Osteocyte (in vitro differentiated cells): ENCODE measurements at regions not wholly inside any gene's neighbourhood (a gene's known extent, or its start where the extent isn't known, plus 50 kb on each side); places are given as distances from the start of the nearest gene placed in this dataset.
A peak's percentile ranks its signal among the peaks of the same experiment; 100 is the strongest.

Experiments used
- DNase-seq: peaks from one replicate; pipeline ENCODE4 v3.0.0; 2021; ENCODE audit warnings: mixed read lengths; ENCODE audit not compliant: unreplicated experiment; ENCODE audit errors: extremely low spot score
- H3K27ac Mint-ChIP-seq: one replicate; pipeline ENCODE4 v1.8.0; 2021; ENCODE audit warnings: mild to moderate bottlenecking, mixed read lengths; ENCODE audit not compliant: unreplicated experiment
- H3K27me3 Mint-ChIP-seq: one replicate; pipeline ENCODE4 v1.8.0; 2021; ENCODE audit warnings: mixed read lengths; ENCODE audit not compliant: unreplicated experiment
- H3K36me3 Mint-ChIP-seq: one replicate; pipeline ENCODE4 v1.8.0; 2021; ENCODE audit warnings: mixed read lengths; ENCODE audit not compliant: unreplicated experiment
- H3K4me1 Mint-ChIP-seq: one replicate; pipeline ENCODE4 v1.8.0; 2021; ENCODE audit warnings: mixed read lengths; ENCODE audit not compliant: unreplicated experiment
- H3K4me3 Mint-ChIP-seq: one replicate; pipeline ENCODE4 v1.8.0; 2021; ENCODE audit warnings: mild to moderate bottlenecking, moderate library complexity, mixed read lengths; ENCODE audit not compliant: unreplicated experiment
- H3K9me3 Mint-ChIP-seq: one replicate; pipeline ENCODE4 v1.8.0; 2021; ENCODE audit warnings: mixed read lengths; ENCODE audit not compliant: unreplicated experiment
- TF ChIP-seq, protein P1 (sequence below): fragments of 200-600 bp; sonication (generic); IDR thresholded peaks from 2 replicates; pipeline ENCODE4 v1.5.0; 2021; ENCODE audit warnings: antibody characterized with exemption, mild to moderate bottlenecking, moderate library complexity

- no peak overlapping the region for H3K4me3 Mint-ChIP-seq
- peaks cover 8% of the 10 kb centered on the region for H3K9me3 Mint-ChIP-seq
- no peak for DNase-seq
- H3K27ac Mint-ChIP-seq: peak overlapping the region; percentile 72
- H3K4me1 Mint-ChIP-seq: peaks cover 70% of the 10 kb centered on the region
- TF ChIP-seq, protein P1, sequence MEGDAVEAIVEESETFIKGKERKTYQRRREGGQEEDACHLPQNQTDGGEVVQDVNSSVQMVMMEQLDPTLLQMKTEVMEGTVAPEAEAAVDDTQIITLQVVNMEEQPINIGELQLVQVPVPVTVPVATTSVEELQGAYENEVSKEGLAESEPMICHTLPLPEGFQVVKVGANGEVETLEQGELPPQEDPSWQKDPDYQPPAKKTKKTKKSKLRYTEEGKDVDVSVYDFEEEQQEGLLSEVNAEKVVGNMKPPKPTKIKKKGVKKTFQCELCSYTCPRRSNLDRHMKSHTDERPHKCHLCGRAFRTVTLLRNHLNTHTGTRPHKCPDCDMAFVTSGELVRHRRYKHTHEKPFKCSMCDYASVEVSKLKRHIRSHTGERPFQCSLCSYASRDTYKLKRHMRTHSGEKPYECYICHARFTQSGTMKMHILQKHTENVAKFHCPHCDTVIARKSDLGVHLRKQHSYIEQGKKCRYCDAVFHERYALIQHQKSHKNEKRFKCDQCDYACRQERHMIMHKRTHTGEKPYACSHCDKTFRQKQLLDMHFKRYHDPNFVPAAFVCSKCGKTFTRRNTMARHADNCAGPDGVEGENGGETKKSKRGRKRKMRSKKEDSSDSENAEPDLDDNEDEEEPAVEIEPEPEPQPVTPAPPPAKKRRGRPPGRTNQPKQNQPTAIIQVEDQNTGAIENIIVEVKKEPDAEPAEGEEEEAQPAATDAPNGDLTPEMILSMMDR: no peak
- no peaks in the 10 kb centered on the region for H3K27me3 Mint-ChIP-seq
- no peaks in the 10 kb centered on the region for H3K36me3 Mint-ChIP-seq
Observed at GRCh38 chr12:116393255-116393654, 115.8 kb upstream of the MED13L start.

DNA sequence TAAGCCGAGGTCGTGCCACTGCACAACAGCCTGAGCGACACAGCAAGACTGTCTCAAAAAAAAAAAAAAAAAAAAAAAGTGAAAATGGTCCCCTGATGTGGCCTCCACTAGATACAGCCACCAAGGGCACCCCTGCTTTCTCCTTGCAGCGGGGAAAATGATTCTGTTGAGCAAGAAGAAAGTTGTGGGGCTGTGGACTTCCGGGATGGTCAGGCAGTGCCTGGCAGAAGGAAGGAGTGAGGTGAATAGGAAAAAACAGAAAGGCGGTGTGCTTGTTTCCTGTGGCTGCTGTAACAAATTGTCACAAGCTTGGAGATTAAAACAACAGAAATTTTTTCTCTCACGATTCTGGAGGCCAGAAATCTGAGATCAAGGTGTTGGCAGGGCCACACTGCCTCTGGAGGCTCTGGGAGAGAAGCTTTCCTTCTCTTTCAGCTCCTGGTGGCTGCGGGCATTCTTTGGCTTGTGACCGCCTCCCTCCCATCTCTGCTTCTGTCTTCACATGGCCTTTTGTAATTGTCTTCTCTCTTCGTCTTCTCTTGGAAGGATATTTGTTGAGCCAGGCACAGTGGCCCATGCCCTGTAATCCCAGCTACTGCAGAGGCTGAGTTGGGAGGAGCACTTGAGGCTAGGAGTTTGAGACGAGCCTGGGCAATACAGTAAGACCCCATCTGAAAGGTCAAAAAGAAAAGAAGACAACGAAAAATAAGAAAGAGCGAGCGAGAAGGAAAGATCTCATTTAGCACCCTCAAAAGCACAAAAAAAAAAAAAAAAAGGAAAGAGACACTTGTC, 116.6 kb upstream of the MED13L start:
- Mint-ChIP-seq H3K4me3 (no peak overlapping the region), H3K9me3 (peaks cover 16% of the 10 kb centered on the region), H3K27ac (no peak overlapping the region), H3K27me3 (no peaks in the 10 kb centered on the region), H3K36me3 (peaks cover 3% of the 10 kb centered on the region), H3K4me1 (peaks cover 62% of the 10 kb centered on the region)
- no peak for DNase-seq
- TF ChIP-seq, protein P1: no peak

DNA sequence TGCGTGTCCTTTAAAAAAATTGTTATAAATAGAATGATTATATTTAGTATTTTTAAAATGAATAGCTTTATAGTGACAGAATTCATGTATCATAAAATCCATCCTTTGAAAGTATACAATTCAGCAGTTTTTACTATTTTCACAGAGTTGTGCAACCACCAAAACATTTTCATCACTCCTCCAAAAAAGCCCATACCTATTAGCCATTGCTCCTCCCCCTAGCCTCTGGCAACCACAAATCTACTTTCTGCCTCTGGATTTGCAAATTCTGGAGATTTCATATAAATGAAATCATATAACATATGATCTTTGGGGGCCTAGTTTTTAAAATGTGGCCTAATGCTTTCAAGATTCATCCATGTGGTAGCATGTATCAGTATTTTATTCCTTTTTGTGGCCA, 117.9 kb upstream of the MED13L start:
- H3K4me1 Mint-ChIP-seq: peaks cover 49% of the 10 kb centered on the region
- peaks cover 4% of the 10 kb centered on the region for H3K36me3 Mint-ChIP-seq
- H3K4me3 Mint-ChIP-seq: no peak overlapping the region
- peak overlapping the region; percentile 57 for H3K27ac Mint-ChIP-seq
- no peaks in the 10 kb centered on the region for H3K27me3 Mint-ChIP-seq
- H3K9me3 Mint-ChIP-seq: peaks cover 17% of the 10 kb centered on the region
- TF ChIP-seq, protein P1: no peak
- no peak for DNase-seq

GRCh38 chr12:116397148-116397547, 119.7 kb upstream of the MED13L start:
- Mint-ChIP-seq H3K9me3 (peaks cover 17% of the 10 kb centered on the region), H3K36me3 (peaks cover 4% of the 10 kb centered on the region), H3K4me3 (no peak overlapping the region), H3K27me3 (no peaks in the 10 kb centered on the region), H3K27ac (peak overlapping the region; percentile 56), H3K4me1 (peaks cover 31% of the 10 kb centered on the region)
- DNase-seq: no peak
- TF ChIP-seq, protein P1: no peak

GRCh38 chr12:116398193-116398592, 120.7 kb upstream of the MED13L start:
- H3K27me3 Mint-ChIP-seq: no peaks in the 10 kb centered on the region
- TF ChIP-seq, protein P1: no peak
- H3K27ac Mint-ChIP-seq: no peak overlapping the region
- peaks cover 4% of the 10 kb centered on the region for H3K36me3 Mint-ChIP-seq
- no peak overlapping the region for H3K4me3 Mint-ChIP-seq
- no peak for DNase-seq
- peaks cover 17% of the 10 kb centered on the region for H3K9me3 Mint-ChIP-seq
- H3K4me1 Mint-ChIP-seq: peaks cover 24% of the 10 kb centered on the region
